ENCODE measurements at regions not wholly inside any gene's neighbourhood (a gene's known extent, or its start where the extent isn't known, plus 50 kb on each side); places are given as distances from the start of the nearest gene placed in this dataset.

- Histone ChIP-seq H4K20me1 (ENCODE audit: control insufficient read depth, insufficient read depth, insufficient read length) (no peaks in the 10 kb centered on the region), H3K9me3 (ENCODE audit: control insufficient read depth, low read depth, low read length) (no peaks in the 10 kb centered on the region), H3K23me2 (ENCODE audit: insufficient read length, low read depth, low read length, poor library complexity, severe bottlenecking) (no peaks in the 10 kb centered on the region), H2BK15ac (ENCODE audit: low read depth, low read length) (no peak overlapping the region), H4K91ac (ENCODE audit: insufficient read length, low read depth, low read length) (no peak overlapping the region), H3K18ac (ENCODE audit: insufficient read length, low read depth, low read length) (no peak overlapping the region), H3K4me2 (ENCODE audit: insufficient read depth, insufficient read length, low read length) (no peak overlapping the region), H3K27me3 (ENCODE audit: insufficient read depth, low read length) (no peaks in the 10 kb centered on the region), H4K5ac (ENCODE audit: insufficient read length, low read depth, low read length) (no peak overlapping the region), H3K56ac (ENCODE audit: insufficient read length, low read depth, low read length) (no peak overlapping the region), H3K23ac (ENCODE audit: insufficient read length, low read depth, low read length) (no peak overlapping the region), H2AFZ (ENCODE audit: low read length) (no peak overlapping the region), H3K14ac (ENCODE audit: insufficient read depth, low read length) (no peak overlapping the region), H2AK5ac (ENCODE audit: insufficient read length, low read length) (no peak overlapping the region), H3K9ac (ENCODE audit: extremely low read depth, insufficient read length, low read length) (no peak overlapping the region), H2BK12ac (ENCODE audit: insufficient read length, low read depth, low read length) (no peak overlapping the region), H3T11ph (ENCODE audit: low read length) (no peak overlapping the region), H2BK5ac (ENCODE audit: insufficient read length, low read length) (no peak overlapping the region), H3K27ac (ENCODE audit: insufficient read length, low read depth, low read length) (no peak overlapping the region), H3K4ac (ENCODE audit: low read depth, low read length) (no peak overlapping the region), H3K79me2 (ENCODE audit: insufficient read depth, low read length) (no peaks in the 10 kb centered on the region), H3K4me1 (ENCODE audit: insufficient read depth, low read length) (no peaks in the 10 kb centered on the region; the same call in 1 of the 2 replicates), H2BK20ac (ENCODE audit: low read depth, low read length, poor library complexity, severe bottlenecking) (no peak overlapping the region), H3K79me1 (ENCODE audit: insufficient read depth, low read depth, low read length, poor library complexity, severe bottlenecking) (no peaks in the 10 kb centered on the region), H2BK120ac (ENCODE audit: low read depth, low read length, poor library complexity, severe bottlenecking) (no peak overlapping the region), H4K8ac (replicated peaks; ENCODE audit: insufficient read length, low read depth, low read length) (no peak overlapping the region)
- Mint-ChIP-seq H3K4me1 (peaks cover 4 to 7% of the 10 kb centered on the region in 2 experiments), H3K4me3 (no peak overlapping the region), H3K36me3 (ENCODE audit: insufficient read depth in 1 of 3, low read depth in 3 of 3) (peaks cover 0 to 10% (median 0%) of the 10 kb centered on the region in 3 experiments; a peak in 2 of 7 replicates), H3K27me3 (ENCODE audit: low read depth) (no peaks in the 10 kb centered on the region), H3K9me3 (no peaks in the 10 kb centered on the region), H3K27ac (no peak overlapping the region; a peak in 1 of 7 replicates)
- DNase-seq, result no peak
- TF ChIP-seq CTCF (conservative IDR thresholded peaks at IDR 0.05), result no peak
- WGBS (ENCODE audit: extremely low coverage, insufficient read length, low lambda C conversion rate), result no CpG with 5 or more reads among the region's 3 CpGs
These were observed 206.9 kb upstream of the MBL2 start for GRCh38 chr10:52979295-52979990.
